Urinary bladder (tissue), 3 donors: ENCODE measurements at regions not wholly inside any gene's neighbourhood (a gene's known extent, or its start where the extent isn't known, plus 50 kb on each side); places are given as distances from the start of the nearest gene placed in this dataset.
"Not testable (repeated sequence)": the region's sequence is repeated elsewhere in the genome, so short reads cannot be mapped to it uniquely, and the experiment has no call there.

Source experiments
- DNase-seq: peaks from one replicate; pipeline ENCODE4 v3.0.0-alpha.2; 2015; ENCODE audit errors: extremely low spot score
- H3K27ac ChIP-seq: one replicate; pipeline ENCODE4 v1.5.1; 2013; ENCODE audit warnings: low read depth, mild to moderate bottlenecking, moderate library complexity
- H3K36me3 ChIP-seq: one replicate; pipeline ENCODE4 v1.6.1; 2013; ENCODE audit warnings: mild to moderate bottlenecking, moderate library complexity; ENCODE audit not compliant: insufficient read depth
- H3K4me1 ChIP-seq: one replicate; pipeline ENCODE4 v1.6.1; 2013; ENCODE audit warnings: mild to moderate bottlenecking, moderate library complexity; ENCODE audit not compliant: insufficient read depth
- H3K4me3 ChIP-seq: one replicate; pipeline ENCODE4 v1.5.1; 2013; ENCODE audit warnings: low read depth, low read length
- WGBS: extraction: QIAGEN DNeasy Blood & Tissue Kit; methylation state at CpG from one replicate; pipeline ENCODE4 v1.1.7; 2013; 5-methylcytosine and 5-hydroxymethylcytosine counted together
- donor health status: healthy with polysubstance abuse.
- donor health status: healthy.

GRCh38 chrY:12438823-12439222, 262.2 kb upstream of the USP9Y start:
- H3K4me1 ChIP-seq, H3K36me3 ChIP-seq, H3K4me3 ChIP-seq, DNase-seq, H3K27ac ChIP-seq: not testable (repeated sequence)
- WGBS = 66% methylated on average over 4 of the region's 6 CpGs

GRCh38 chrY:12444200-12444599, 256.8 kb upstream of the USP9Y start:
- no peaks in the 10 kb centered on the region for H3K4me1 ChIP-seq
- no peak overlapping the region for H3K27ac ChIP-seq
- no peak for DNase-seq
- no peaks in the 10 kb centered on the region for H3K36me3 ChIP-seq
- WGBS = 88% methylated on average over 4 of the region's 4 CpGs
- no peak overlapping the region for H3K4me3 ChIP-seq

- WGBS = 79% methylated on average over 26 of the region's 27 CpGs
- DNase-seq = not testable (repeated sequence)
Measured at GRCh38 chrY:12446486-12447265, 254.4 kb upstream of the USP9Y start.

GRCh38 chrY:12448561-12448960, 252.5 kb upstream of the USP9Y start:
- DNase-seq, H3K4me3 ChIP-seq, H3K4me1 ChIP-seq, H3K36me3 ChIP-seq, H3K27ac ChIP-seq: not testable (repeated sequence)
- WGBS = 59% methylated on average over 6 of the region's 6 CpGs

More at GRCh38 chrY:12446486-12447265, 254.4 kb upstream of the USP9Y start:
- H3K36me3 ChIP-seq, H3K27ac ChIP-seq, H3K4me1 ChIP-seq, H3K4me3 ChIP-seq: not testable (repeated sequence)

- not testable (repeated sequence) for H3K4me3 ChIP-seq, DNase-seq, H3K4me1 ChIP-seq, H3K36me3 ChIP-seq, H3K27ac ChIP-seq
- 95% methylated on average over 26 of the region's 26 CpGs for WGBS
Measured at GRCh38 chrY:12453318-12453717, 247.7 kb upstream of the USP9Y start.

GRCh38 chrY:12459965-12460364, 241.1 kb upstream of the USP9Y start:
- Histone ChIP-seq H3K4me3 (no peak overlapping the region), H3K27ac (no peak overlapping the region), H3K36me3 (no peaks in the 10 kb centered on the region), H3K4me1 (no peaks in the 10 kb centered on the region)
- 85% methylated on average over 1 of the region's 1 CpG for WGBS
- no peak for DNase-seq

GRCh38 chrY:12464155-12464554, 236.9 kb upstream of the USP9Y start:
- DNase-seq = no peak
- H3K27ac ChIP-seq = no peak overlapping the region
- 84% methylated on average over 4 of the region's 4 CpGs for WGBS
- no peak overlapping the region for H3K4me3 ChIP-seq
- no peaks in the 10 kb centered on the region for H3K4me1 ChIP-seq
- H3K36me3 ChIP-seq = no peaks in the 10 kb centered on the region

GRCh38 chrY:12465706-12466105, 235.3 kb upstream of the USP9Y start:
- Histone ChIP-seq H3K4me1 (no peaks in the 10 kb centered on the region), H3K4me3 (no peak overlapping the region), H3K36me3 (no peaks in the 10 kb centered on the region), H3K27ac (no peak overlapping the region)
- no peak for DNase-seq
- WGBS = 96% methylated on average over 3 of the region's 3 CpGs

GRCh38 chrY:12469081-12469480, 231.9 kb upstream of the USP9Y start:
- Histone ChIP-seq H3K4me1 (no peaks in the 10 kb centered on the region), H3K36me3 (no peaks in the 10 kb centered on the region), H3K27ac (no peak overlapping the region), H3K4me3 (no peak overlapping the region)
- WGBS = 50% methylated on average over 1 of the region's 1 CpG
- DNase-seq = no peak

GRCh38 chrY:12474472-12474871, 226.6 kb upstream of the USP9Y start:
- no peak overlapping the region for H3K27ac ChIP-seq
- no peak overlapping the region for H3K4me3 ChIP-seq
- H3K4me1 ChIP-seq = no peaks in the 10 kb centered on the region
- no peak for DNase-seq
- no peaks in the 10 kb centered on the region for H3K36me3 ChIP-seq

GRCh38 chrY:12479382-12479781, 221.6 kb upstream of the USP9Y start:
- Histone ChIP-seq H3K27ac (no peak overlapping the region), H3K4me3 (no peak overlapping the region), H3K4me1 (no peaks in the 10 kb centered on the region), H3K36me3 (no peaks in the 10 kb centered on the region)
- DNase-seq = no peak
- WGBS = 29% methylated on average over 8 of the region's 8 CpGs

- no peaks in the 10 kb centered on the region for H3K36me3 ChIP-seq
- DNase-seq = no peak
- H3K4me1 ChIP-seq = no peaks in the 10 kb centered on the region
- H3K4me3 ChIP-seq = no peak overlapping the region
- 46% methylated on average over 3 of the region's 3 CpGs for WGBS
- no peak overlapping the region for H3K27ac ChIP-seq
Measured at GRCh38 chrY:12483394-12483793, 217.6 kb upstream of the USP9Y start.

- no peak for DNase-seq
- WGBS = 36% methylated on average over 12 of the region's 13 CpGs
Measured at GRCh38 chrY:12490558-12491209, 210.3 kb upstream of the USP9Y start.

GRCh38 chrY:12492218-12492617, 208.8 kb upstream of the USP9Y start:
- WGBS = 90% methylated on average over 1 of the region's 1 CpG
- Histone ChIP-seq H3K4me3 (no peak overlapping the region), H3K4me1 (no peaks in the 10 kb centered on the region), H3K27ac (no peak overlapping the region), H3K36me3 (no peaks in the 10 kb centered on the region)
- DNase-seq = no peak

More at GRCh38 chrY:12490558-12491209, 210.3 kb upstream of the USP9Y start:
- no peaks in the 10 kb centered on the region for H3K4me1 ChIP-seq
- no peaks in the 10 kb centered on the region for H3K36me3 ChIP-seq
- no peak overlapping the region for H3K4me3 ChIP-seq
- no peak overlapping the region for H3K27ac ChIP-seq
